ENCODE measurements at regions not wholly inside any gene's neighbourhood (a gene's known extent, or its start where the extent isn't known, plus 50 kb on each side); places are given as distances from the start of the nearest gene placed in this dataset.

GRCh38 chr5:2201421-2201820, 318.7 kb upstream of the IRX4 start:
- Histone ChIP-seq H3K9me3 (peaks cover 0 to 3% (median 0%) of the 10 kb centered on the region in 4 donors), H3K4me3 (no peak overlapping the region), H3K4me1 (no peaks in the 10 kb centered on the region), H3K27me3 (peaks cover 0 to 5% of the 10 kb centered on the region in 2 donors), H3K27ac (no peak overlapping the region), H3K36me3 (no peaks in the 10 kb centered on the region)
- TF ChIP-seq CTCF (IDR thresholded peaks at IDR 0.05) (no peak), POLR2A (IDR thresholded peaks at IDR 0.05) (no peak), EP300 (IDR thresholded peaks at IDR 0.05) (no peak)
- no peak for DNase-seq (ENCODE audit: low spot score in 2 of 2)
- 65 to 83% methylated on average over 2 of the region's 2 CpGs for WGBS, 2 donors

GRCh38 chr5:2201011-2201410, 318.3 kb upstream of the IRX4 start:
- Histone ChIP-seq H3K36me3 (no peaks in the 10 kb centered on the region), H3K27me3 (peaks cover 0 to 5% of the 10 kb centered on the region in 2 donors), H3K4me3 (no peak overlapping the region), H3K9me3 (peaks cover 0 to 3% (median 0%) of the 10 kb centered on the region in 4 donors), H3K27ac (no peak overlapping the region), H3K4me1 (no peaks in the 10 kb centered on the region)
- no peak for DNase-seq (ENCODE audit: low spot score in 2 of 2)
- WGBS, 2 donors, result 76 to 82% methylated on average over 5 of the region's 5 CpGs
- TF ChIP-seq POLR2A (IDR thresholded peaks at IDR 0.05), result no peak
- no peak for TF ChIP-seq EP300 (IDR thresholded peaks at IDR 0.05)
- no peak for TF ChIP-seq CTCF (IDR thresholded peaks at IDR 0.05)

GRCh38 chr5:2200261-2200950, 317.7 kb upstream of the IRX4 start:
- Histone ChIP-seq H3K4me1 (no peaks in the 10 kb centered on the region), H3K36me3 (no peaks in the 10 kb centered on the region), H3K27me3 (peaks cover 0 to 5% of the 10 kb centered on the region in 2 donors), H3K9me3 (peaks cover 0 to 5% (median 0%) of the 10 kb centered on the region in 4 donors), H3K4me3 (no peak overlapping the region), H3K27ac (no peak overlapping the region)
- whole genome bisulfite sequencing, 2 donors, result 70 to 72% methylated on average over 15 of the region's 15 CpGs
- TF ChIP-seq POLR2A (IDR thresholded peaks at IDR 0.05) (no peak), EP300 (IDR thresholded peaks at IDR 0.05) (no peak), CTCF (IDR thresholded peaks at IDR 0.05) (no peak)
- DNase-seq (ENCODE audit: low spot score in 2 of 2), result no peak

GRCh38 chr5:2199697-2200096, 317.0 kb upstream of the IRX4 start:
- no peak for TF ChIP-seq EP300 (IDR thresholded peaks at IDR 0.05)
- TF ChIP-seq POLR2A (IDR thresholded peaks at IDR 0.05), result no peak
- no peak for TF ChIP-seq CTCF (IDR thresholded peaks at IDR 0.05)
- Histone ChIP-seq H3K27me3 (peaks cover 0 to 5% of the 10 kb centered on the region in 2 donors), H3K4me3 (no peak overlapping the region), H3K36me3 (no peaks in the 10 kb centered on the region), H3K9me3 (peaks cover 0 to 12% (median 0%) of the 10 kb centered on the region in 4 donors), H3K27ac (no peak overlapping the region), H3K4me1 (no peaks in the 10 kb centered on the region)
- WGBS, 2 donors, result 79 to 85% methylated on average over 14 of the region's 14 CpGs
- DNase-seq (ENCODE audit: low spot score in 2 of 2), result no peak

GRCh38 chr5:2196989-2197619, 314.4 kb upstream of the IRX4 start:
- DNase-seq (ENCODE audit: low spot score in 2 of 2), result no peak
- H3K36me3 ChIP-seq, result no peaks in the 10 kb centered on the region
- H3K9me3 ChIP-seq, result peaks cover 0 to 14% (median 0%) of the 10 kb centered on the region in 4 donors
- no peaks in the 10 kb centered on the region for H3K4me1 ChIP-seq
- no peak overlapping the region for H3K27ac ChIP-seq
- H3K27me3 ChIP-seq, result peaks cover 0 to 5% of the 10 kb centered on the region in 2 donors
- no peak overlapping the region for H3K4me3 ChIP-seq
- TF ChIP-seq CTCF (IDR thresholded peaks at IDR 0.05), result no peak
- no peak for TF ChIP-seq EP300 (IDR thresholded peaks at IDR 0.05)
- no peak for TF ChIP-seq POLR2A (IDR thresholded peaks at IDR 0.05)
- 36 to 39% methylated on average over 18 of the region's 18 CpGs for WGBS, 2 donors
